Tibial nerve (tissue), 4 donors: ENCODE measurements at regions not wholly inside any gene's neighbourhood (a gene's known extent, or its start where the extent isn't known, plus 50 kb on each side); places are given as distances from the start of the nearest gene placed in this dataset.

Source experiments
- EP300 ChIP-seq, 2 donors: sonication (generic); formaldehyde crosslinking; IDR thresholded peaks; one replicate each; pipeline ENCODE4 v1.6.1; 2017; ENCODE audit warnings: antibody characterized with exemption in 2 of 2, mild to moderate bottlenecking in 1 of 2
- POLR2A ChIP-seq, 2 donors: fragments of 450-650 bp; IDR thresholded peaks; one replicate each; pipeline ENCODE4 v1.6.1; 2017; ENCODE audit warnings: antibody characterized with exemption in 2 of 2, mild to moderate bottlenecking in 2 of 2, moderate library complexity in 2 of 2
- TF ChIP-seq, protein P1 (sequence below), 5 experiments: fragments of 200-600 bp in 3 of 5; fragments of 450-650 bp in 2 of 5; sonication (generic) in 3 of 5; IDR thresholded peaks; one replicate each; pipeline ENCODE4 v1.5.1; 2016 to 2019; ENCODE audit warnings: antibody characterized with exemption in 5 of 5, mild to moderate bottlenecking in 3 of 5, moderate library complexity in 2 of 5

DNA sequence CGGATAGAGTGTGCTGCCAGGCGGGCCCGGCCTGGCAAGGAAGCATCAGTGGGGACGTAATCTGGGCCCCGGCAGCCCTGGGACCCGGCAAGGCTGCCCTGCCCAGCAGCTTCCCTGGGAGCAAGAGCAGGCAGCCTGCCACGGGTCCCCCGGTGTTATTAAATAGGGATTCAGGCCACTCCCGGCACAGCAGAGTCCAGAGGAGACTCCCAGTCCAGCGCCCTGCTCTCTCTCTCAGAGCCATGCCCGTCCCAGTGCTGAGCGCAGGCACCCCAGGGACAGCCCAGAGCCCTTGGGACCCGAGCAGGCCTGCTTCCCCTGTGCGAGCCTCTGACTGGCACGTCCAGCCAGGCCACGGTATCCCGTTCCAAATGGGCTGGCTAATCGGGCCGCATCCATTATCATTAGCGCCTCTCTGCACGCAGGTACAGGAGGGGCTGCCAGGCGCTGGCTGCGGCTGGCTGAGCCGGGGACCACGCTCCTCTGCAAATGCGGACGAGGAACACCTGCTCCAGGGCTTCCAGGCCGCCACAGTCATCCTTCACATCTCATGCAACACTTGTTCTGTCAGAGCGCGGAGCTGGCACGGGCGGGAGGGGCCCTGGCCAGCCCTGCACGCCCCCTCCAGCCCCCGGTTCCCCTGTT is 344.2 kb upstream of the MKI67 start:
- TF ChIP-seq EP300 (IDR thresholded peaks at IDR 0.05) (no peak), POLR2A (IDR thresholded peaks at IDR 0.05) (no peak)
- TF ChIP-seq, protein P1, sequence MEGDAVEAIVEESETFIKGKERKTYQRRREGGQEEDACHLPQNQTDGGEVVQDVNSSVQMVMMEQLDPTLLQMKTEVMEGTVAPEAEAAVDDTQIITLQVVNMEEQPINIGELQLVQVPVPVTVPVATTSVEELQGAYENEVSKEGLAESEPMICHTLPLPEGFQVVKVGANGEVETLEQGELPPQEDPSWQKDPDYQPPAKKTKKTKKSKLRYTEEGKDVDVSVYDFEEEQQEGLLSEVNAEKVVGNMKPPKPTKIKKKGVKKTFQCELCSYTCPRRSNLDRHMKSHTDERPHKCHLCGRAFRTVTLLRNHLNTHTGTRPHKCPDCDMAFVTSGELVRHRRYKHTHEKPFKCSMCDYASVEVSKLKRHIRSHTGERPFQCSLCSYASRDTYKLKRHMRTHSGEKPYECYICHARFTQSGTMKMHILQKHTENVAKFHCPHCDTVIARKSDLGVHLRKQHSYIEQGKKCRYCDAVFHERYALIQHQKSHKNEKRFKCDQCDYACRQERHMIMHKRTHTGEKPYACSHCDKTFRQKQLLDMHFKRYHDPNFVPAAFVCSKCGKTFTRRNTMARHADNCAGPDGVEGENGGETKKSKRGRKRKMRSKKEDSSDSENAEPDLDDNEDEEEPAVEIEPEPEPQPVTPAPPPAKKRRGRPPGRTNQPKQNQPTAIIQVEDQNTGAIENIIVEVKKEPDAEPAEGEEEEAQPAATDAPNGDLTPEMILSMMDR (IDR thresholded peaks at IDR 0.05) = no peak
